ENCODE measurements at regions not wholly inside any gene's neighbourhood (a gene's known extent, or its start where the extent isn't known, plus 50 kb on each side); places are given as distances from the start of the nearest gene placed in this dataset.

DNA sequence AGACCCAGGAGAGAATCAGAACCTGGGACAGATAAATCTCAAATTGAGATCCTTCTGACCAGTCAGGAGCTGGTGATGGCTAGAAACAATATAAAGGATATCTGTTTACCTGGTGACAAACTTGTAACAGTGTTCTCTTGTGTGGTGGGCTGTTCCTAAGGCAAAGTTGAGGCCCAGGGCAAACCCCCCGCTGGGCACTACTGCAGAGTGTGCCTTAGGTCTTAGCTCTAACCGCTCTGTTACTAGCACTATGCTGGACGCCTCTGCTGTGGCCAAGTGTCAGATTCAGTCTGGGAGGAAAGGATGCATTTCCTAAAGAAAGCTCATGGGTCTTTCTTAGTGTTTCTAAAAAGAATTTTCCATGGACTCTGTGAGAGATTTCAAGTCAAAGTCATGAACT is 146.5 kb upstream of the MEIS2 start:
- TF ChIP-seq, protein P1, sequence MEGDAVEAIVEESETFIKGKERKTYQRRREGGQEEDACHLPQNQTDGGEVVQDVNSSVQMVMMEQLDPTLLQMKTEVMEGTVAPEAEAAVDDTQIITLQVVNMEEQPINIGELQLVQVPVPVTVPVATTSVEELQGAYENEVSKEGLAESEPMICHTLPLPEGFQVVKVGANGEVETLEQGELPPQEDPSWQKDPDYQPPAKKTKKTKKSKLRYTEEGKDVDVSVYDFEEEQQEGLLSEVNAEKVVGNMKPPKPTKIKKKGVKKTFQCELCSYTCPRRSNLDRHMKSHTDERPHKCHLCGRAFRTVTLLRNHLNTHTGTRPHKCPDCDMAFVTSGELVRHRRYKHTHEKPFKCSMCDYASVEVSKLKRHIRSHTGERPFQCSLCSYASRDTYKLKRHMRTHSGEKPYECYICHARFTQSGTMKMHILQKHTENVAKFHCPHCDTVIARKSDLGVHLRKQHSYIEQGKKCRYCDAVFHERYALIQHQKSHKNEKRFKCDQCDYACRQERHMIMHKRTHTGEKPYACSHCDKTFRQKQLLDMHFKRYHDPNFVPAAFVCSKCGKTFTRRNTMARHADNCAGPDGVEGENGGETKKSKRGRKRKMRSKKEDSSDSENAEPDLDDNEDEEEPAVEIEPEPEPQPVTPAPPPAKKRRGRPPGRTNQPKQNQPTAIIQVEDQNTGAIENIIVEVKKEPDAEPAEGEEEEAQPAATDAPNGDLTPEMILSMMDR (IDR thresholded peaks at IDR 0.05) = no peak
- no peak for TF ChIP-seq EP300 (IDR thresholded peaks at IDR 0.05; ENCODE audit: low read depth)
- TF ChIP-seq POLR2AphosphoS5 (IDR thresholded peaks at IDR 0.05) = no peak
- TF ChIP-seq POLR2A (IDR thresholded peaks at IDR 0.05) = no peak
